ENCODE measurements at regions not wholly inside any gene's neighbourhood (a gene's known extent, or its start where the extent isn't known, plus 50 kb on each side); places are given as distances from the start of the nearest gene placed in this dataset.

DNA sequence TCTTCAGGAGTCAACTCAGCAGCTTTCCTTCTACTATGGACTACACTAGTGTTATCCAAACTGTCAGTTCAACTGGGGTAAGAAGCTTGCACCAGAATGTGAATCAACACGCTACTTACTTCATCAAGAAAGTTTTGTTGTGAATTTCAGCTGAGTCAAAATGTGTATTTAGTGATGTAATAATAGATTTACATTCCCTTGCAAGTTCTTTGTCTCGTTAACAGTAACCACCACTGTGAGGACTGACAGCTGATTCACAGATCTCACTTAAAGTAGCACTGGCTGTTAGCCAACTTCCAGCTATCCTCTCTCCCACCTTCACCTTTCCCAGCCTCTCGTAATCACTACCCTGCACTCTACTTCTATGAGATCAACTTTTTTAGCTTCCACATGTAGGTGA lies 445.3 kb downstream of the NTRK2 start:
- WGBS, 2 donors: 84 to 85% methylated on average over 3 of the region's 3 CpGs
- intact Hi-C loops (cut with DNase I; ENCODE audit: low total_unique reads): no loop called here
- H3K4me3 ChIP-seq (ENCODE audit: low read depth, poor library complexity, severe bottlenecking): no peak overlapping the region
- TF ChIP-seq POLR2A (IDR thresholded peaks at IDR 0.05): no peak
- TF ChIP-seq, protein P1, sequence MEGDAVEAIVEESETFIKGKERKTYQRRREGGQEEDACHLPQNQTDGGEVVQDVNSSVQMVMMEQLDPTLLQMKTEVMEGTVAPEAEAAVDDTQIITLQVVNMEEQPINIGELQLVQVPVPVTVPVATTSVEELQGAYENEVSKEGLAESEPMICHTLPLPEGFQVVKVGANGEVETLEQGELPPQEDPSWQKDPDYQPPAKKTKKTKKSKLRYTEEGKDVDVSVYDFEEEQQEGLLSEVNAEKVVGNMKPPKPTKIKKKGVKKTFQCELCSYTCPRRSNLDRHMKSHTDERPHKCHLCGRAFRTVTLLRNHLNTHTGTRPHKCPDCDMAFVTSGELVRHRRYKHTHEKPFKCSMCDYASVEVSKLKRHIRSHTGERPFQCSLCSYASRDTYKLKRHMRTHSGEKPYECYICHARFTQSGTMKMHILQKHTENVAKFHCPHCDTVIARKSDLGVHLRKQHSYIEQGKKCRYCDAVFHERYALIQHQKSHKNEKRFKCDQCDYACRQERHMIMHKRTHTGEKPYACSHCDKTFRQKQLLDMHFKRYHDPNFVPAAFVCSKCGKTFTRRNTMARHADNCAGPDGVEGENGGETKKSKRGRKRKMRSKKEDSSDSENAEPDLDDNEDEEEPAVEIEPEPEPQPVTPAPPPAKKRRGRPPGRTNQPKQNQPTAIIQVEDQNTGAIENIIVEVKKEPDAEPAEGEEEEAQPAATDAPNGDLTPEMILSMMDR (IDR thresholded peaks at IDR 0.05): no peak
- no peak for DNase-seq (ENCODE audit: low spot score in 2 of 2)

DNA sequence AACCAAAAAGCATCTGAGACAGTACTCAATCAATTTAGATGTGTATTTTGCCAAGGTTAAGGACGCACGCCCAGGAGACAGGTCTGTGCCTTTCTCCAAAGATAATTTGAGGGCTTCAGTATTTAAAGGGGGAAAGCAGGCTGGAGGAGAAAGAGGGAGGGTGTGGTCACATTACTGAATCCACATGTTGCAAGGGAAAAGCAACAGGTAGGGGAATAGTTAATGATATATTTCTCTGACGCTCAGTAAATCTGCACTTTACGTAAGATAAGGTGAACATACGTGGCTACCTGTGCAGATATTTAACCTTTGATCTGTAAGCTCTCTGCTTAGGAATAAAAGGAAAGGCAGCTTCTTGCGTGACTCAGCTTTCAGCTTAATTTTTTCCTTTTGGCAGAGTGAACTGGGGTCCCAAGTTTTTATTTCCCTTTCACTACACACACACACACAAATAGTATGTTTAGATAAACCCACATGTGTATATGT lies 443.4 kb downstream of the NTRK2 start:
- 77 to 86% methylated on average over 6 of the region's 6 CpGs for WGBS, 2 donors
- no peak for DNase-seq (ENCODE audit: low spot score in 2 of 2)
- TF ChIP-seq, protein P1 (IDR thresholded peaks at IDR 0.05): no peak
- TF ChIP-seq POLR2A (IDR thresholded peaks at IDR 0.05): no peak
- intact Hi-C loops (cut with DNase I; ENCODE audit: low total_unique reads): no loop called here
- H3K4me3 ChIP-seq (ENCODE audit: low read depth, poor library complexity, severe bottlenecking): no peak overlapping the region

DNA sequence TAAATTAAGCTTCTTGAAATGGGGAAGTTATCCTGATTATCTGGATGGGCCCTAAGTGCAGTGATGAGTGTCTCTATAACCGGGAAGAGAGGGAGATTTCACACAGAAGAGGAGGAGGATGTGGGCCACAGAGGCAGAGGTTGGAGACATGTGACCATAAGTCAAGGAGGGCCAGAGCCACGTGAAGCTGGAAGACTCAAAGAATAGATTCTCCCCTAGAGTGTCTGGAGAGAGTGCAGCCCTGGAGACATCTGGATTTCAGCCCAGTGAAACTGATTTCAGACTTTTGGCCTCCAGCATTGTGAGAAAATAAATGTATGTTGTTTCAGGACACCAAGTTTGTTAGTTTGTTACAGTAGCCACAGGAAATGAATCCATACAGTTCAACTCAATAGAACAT lies 442.9 kb downstream of the NTRK2 start:
- TF ChIP-seq, protein P1 (IDR thresholded peaks at IDR 0.05): no peak
- no peak overlapping the region for H3K4me3 ChIP-seq (ENCODE audit: low read depth, poor library complexity, severe bottlenecking)
- WGBS, 2 donors: 16 to 27% methylated on average over 2 of the region's 2 CpGs
- intact Hi-C loops (cut with DNase I; ENCODE audit: low total_unique reads): no loop called here
- DNase-seq (ENCODE audit: low spot score in 2 of 2): no peak

DNA sequence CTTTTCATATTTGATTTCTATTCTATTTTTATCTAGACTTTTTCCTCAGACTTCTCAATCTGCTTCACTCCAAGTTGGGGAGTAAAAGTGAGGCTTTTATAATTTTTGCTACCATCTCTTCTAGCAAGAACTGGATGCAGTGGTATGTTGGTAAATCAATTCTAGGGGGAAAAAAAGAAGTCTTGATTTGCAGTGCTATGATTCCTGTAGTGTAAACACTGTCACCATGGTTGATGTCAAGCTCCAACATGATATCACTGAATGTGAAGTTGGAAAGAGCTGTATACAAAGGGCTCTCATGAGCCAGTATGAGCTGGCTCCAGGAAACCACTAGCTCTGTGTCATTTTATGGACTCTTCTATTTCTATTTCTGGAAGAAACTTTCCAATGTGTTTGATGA lies 439.2 kb downstream of the NTRK2 start:
- intact Hi-C loops (cut with DNase I; ENCODE audit: low total_unique reads): no loop called here
- TF ChIP-seq POLR2A (IDR thresholded peaks at IDR 0.05): no peak
- TF ChIP-seq, protein P1 (IDR thresholded peaks at IDR 0.05): no peak
- H3K4me3 ChIP-seq (ENCODE audit: low read depth, poor library complexity, severe bottlenecking): no peak overlapping the region
- DNase-seq (ENCODE audit: low spot score in 2 of 2): no peak

DNA sequence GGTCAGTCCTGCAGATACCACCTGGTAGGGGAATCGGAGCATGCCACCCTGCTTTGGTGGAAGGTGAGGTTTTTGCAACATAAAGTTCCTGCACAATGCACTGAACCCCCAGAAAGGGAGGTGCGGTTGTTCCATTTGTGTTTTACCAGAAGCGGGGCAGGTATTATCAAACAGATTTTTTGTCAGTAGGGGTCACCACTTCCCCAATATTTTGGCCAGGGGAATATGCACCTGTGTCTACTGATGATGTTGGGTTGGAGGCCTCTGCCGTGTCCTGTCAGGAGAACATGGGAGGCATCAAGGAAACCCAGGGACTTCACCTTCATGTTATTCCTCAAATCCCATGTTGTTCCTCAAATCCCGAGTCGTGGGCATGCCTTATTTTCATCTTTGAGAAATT lies 438.7 kb downstream of the NTRK2 start:
- DNase-seq (ENCODE audit: low spot score in 2 of 2): no peak
- WGBS, 2 donors: 80 to 90% methylated on average over 6 of the region's 6 CpGs
- H3K4me3 ChIP-seq (ENCODE audit: low read depth, poor library complexity, severe bottlenecking): no peak overlapping the region
- no peak for TF ChIP-seq POLR2A (IDR thresholded peaks at IDR 0.05)
- TF ChIP-seq, protein P1 (IDR thresholded peaks at IDR 0.05): no peak
- intact Hi-C loops (cut with DNase I; ENCODE audit: low total_unique reads): no loop called here

DNA sequence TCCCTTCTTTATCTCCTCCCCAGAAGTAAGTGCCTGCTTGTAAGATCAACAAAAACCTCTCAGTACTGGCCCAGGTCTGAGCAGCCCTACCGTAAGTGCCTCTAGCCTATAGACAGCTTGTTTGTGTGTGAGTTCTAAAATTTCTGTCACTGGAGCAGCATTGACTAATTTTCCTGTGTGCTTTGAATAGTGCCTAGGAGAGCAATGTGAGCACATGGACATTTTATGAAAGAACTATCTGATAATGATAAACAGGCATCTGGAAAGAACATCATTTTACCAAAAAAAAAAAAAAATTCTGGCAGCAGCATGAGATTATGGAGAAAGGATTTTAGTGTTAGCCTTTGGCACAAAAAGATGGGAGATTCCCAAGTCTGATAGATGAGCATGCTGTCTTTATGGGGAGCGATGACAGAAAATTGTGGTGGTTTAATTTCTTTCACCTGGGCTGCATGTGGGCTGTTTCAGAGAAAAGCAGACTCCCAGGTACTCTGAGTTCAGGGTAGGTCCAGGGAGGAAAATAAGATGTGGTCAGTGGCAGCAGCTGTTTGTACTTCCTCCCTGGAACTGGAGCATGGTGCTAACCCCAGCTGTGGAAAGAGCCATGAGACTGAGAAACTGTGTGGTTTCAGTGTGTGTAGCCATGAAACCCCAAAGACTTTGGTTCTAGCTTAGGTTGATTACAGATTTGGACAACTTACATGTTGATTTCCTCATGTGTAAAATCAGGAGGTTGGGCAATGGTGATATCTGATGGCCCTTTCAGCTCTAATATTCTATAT lies 419.9 kb downstream of the NTRK2 start:
- DNase-seq (ENCODE audit: low spot score in 2 of 2): no peak
- intact Hi-C loops (cut with DNase I; ENCODE audit: low total_unique reads): no loop called here
- H3K4me3 ChIP-seq (ENCODE audit: low read depth, poor library complexity, severe bottlenecking): no peak overlapping the region
- TF ChIP-seq, protein P1 (IDR thresholded peaks at IDR 0.05): no peak
- TF ChIP-seq POLR2A (IDR thresholded peaks at IDR 0.05): no peak
- 29 to 38% methylated on average over 2 of the region's 2 CpGs for WGBS, 2 donors
